Loucy (cell line): ENCODE measurements at regions not wholly inside any gene's neighbourhood (a gene's known extent, or its start where the extent isn't known, plus 50 kb on each side); places are given as distances from the start of the nearest gene placed in this dataset.

Experiments used
- H2AFZ ChIP-seq: fragments of 200-600 bp; sonication (generic); 2 replicates; pipeline ENCODE4 v1.6.0; 2016; ENCODE audit warnings: antibody characterized with exemption, mild to moderate bottlenecking, low read length, moderate library complexity
- H3F3A ChIP-seq: fragments of 200-600 bp; 2 replicates; pipeline ENCODE4 v1.6.0; 2016; ENCODE audit warnings: antibody characterized with exemption, low read depth, mild to moderate bottlenecking
- H3K27me3 ChIP-seq: fragments of 200-600 bp; sonication (generic); 2 replicates; pipeline ENCODE4 v1.6.1; 2014; ENCODE audit warnings: low read length, mild to moderate bottlenecking; ENCODE audit not compliant: insufficient read depth, poor library complexity, severe bottlenecking
- H3K36me3 ChIP-seq: fragments of 200-600 bp; sonication (generic); 2 replicates; pipeline ENCODE4 v1.6.1; 2016; ENCODE audit warnings: low read length; ENCODE audit not compliant: insufficient read depth
- H3K4me1 ChIP-seq: fragments of 200-600 bp; sonication (generic); 2 replicates; pipeline ENCODE4 v1.5.1; 2014; ENCODE audit warnings: low read length, mild to moderate bottlenecking; ENCODE audit not compliant: insufficient read depth, poor library complexity, severe bottlenecking
- H3K4me2 ChIP-seq: fragments of 200-600 bp; sonication (generic); 2 replicates; pipeline ENCODE4 v1.6.0; 2014; ENCODE audit warnings: antibody characterized with exemption, low read length, low read depth, mild to moderate bottlenecking; ENCODE audit not compliant: poor library complexity, severe bottlenecking
- H3K4me3 ChIP-seq: fragments of 200-600 bp; sonication (generic); 2 replicates; pipeline ENCODE4 v1.5.1; 2014; ENCODE audit warnings: low read length, mild to moderate bottlenecking, mixed read lengths; ENCODE audit not compliant: poor library complexity, severe bottlenecking
- H3K79me2 ChIP-seq: fragments of 200-600 bp; sonication (generic); 2 replicates; pipeline ENCODE4 v1.6.1; 2014; ENCODE audit warnings: low read length; ENCODE audit not compliant: insufficient read depth
- H3K9ac ChIP-seq: fragments of 200-600 bp; sonication (generic); 2 replicates; pipeline ENCODE4 v1.6.0; 2014; ENCODE audit warnings: mild to moderate bottlenecking, low read depth, low read length, moderate library complexity; ENCODE audit not compliant: poor library complexity, severe bottlenecking
- H3K9me2 ChIP-seq: fragments of 200-600 bp; sonication (generic); replicated peaks from 2 replicates; pipeline ENCODE4 v1.6.1; 2016; ENCODE audit warnings: low read depth, low read length, mixed read lengths
- H3K9me3 ChIP-seq: fragments of 200-600 bp; sonication (generic); 2 replicates; pipeline ENCODE4 v1.6.1; 2014; ENCODE audit warnings: mild to moderate bottlenecking, antibody characterized with exemption, low read length, low read depth; ENCODE audit not compliant: insufficient read depth
- H4K20me1 ChIP-seq: fragments of 200-600 bp; sonication (generic); 2 replicates; pipeline ENCODE4 v1.6.0; 2014; ENCODE audit warnings: antibody characterized with exemption, low read length, mild to moderate bottlenecking; ENCODE audit not compliant: insufficient read depth, poor library complexity, severe bottlenecking
- EZH2phosphoT487 ChIP-seq: fragments of 200-600 bp; IDR thresholded peaks from 2 replicates; pipeline ENCODE4 v1.6.1; 2018; ENCODE audit warnings: antibody characterized with exemption, mild to moderate bottlenecking, moderate library complexity, borderline replicate concordance
- TF ChIP-seq, protein P1 (sequence below): fragments of 200-600 bp; sonication (generic); conservative IDR thresholded peaks from 2 replicates; pipeline ENCODE4 v1.5.1; 2014; ENCODE audit warnings: mild to moderate bottlenecking, antibody characterized with exemption, low read length

DNA sequence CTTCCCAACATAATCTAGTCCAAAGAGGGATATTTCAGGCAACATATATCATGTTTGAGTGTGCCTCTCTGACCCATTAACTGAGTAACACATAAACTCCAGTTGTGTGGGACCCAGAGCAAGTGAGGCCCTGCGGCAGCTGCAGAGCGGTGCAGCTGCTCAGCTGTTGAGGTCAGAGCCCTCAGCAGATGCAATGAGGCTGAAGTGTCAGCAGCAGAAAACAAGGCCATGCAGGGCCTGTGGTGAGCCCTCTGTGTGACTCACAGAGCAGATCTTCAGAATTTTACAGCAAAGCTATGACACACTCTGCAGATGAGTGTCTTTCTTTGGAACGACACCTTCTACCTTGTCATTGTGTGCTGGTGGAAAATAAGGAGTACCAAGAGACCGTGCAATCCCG lies 168.5 kb downstream of the CBLN2 start:
- H3K79me2 ChIP-seq = no peaks in the 10 kb centered on the region
- no peak overlapping the region for H2AFZ ChIP-seq
- H3K4me1 ChIP-seq = no peaks in the 10 kb centered on the region
- no peak overlapping the region for H3K4me3 ChIP-seq
- no peaks in the 10 kb centered on the region for H3F3A ChIP-seq
- H3K27me3 ChIP-seq = no peaks in the 10 kb centered on the region
- no peaks in the 10 kb centered on the region for H3K36me3 ChIP-seq
- H4K20me1 ChIP-seq = no peaks in the 10 kb centered on the region
- no peak for TF ChIP-seq EZH2phosphoT487
- TF ChIP-seq, protein P1, sequence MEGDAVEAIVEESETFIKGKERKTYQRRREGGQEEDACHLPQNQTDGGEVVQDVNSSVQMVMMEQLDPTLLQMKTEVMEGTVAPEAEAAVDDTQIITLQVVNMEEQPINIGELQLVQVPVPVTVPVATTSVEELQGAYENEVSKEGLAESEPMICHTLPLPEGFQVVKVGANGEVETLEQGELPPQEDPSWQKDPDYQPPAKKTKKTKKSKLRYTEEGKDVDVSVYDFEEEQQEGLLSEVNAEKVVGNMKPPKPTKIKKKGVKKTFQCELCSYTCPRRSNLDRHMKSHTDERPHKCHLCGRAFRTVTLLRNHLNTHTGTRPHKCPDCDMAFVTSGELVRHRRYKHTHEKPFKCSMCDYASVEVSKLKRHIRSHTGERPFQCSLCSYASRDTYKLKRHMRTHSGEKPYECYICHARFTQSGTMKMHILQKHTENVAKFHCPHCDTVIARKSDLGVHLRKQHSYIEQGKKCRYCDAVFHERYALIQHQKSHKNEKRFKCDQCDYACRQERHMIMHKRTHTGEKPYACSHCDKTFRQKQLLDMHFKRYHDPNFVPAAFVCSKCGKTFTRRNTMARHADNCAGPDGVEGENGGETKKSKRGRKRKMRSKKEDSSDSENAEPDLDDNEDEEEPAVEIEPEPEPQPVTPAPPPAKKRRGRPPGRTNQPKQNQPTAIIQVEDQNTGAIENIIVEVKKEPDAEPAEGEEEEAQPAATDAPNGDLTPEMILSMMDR = no peak
- H3K9me3 ChIP-seq = peaks cover under 1% of the 10 kb centered on the region; the same call in 1 of the 2 replicates
- no peaks in the 10 kb centered on the region for H3K9me2 ChIP-seq
- H3K4me2 ChIP-seq = no peak overlapping the region
- no peak overlapping the region for H3K9ac ChIP-seq

DNA sequence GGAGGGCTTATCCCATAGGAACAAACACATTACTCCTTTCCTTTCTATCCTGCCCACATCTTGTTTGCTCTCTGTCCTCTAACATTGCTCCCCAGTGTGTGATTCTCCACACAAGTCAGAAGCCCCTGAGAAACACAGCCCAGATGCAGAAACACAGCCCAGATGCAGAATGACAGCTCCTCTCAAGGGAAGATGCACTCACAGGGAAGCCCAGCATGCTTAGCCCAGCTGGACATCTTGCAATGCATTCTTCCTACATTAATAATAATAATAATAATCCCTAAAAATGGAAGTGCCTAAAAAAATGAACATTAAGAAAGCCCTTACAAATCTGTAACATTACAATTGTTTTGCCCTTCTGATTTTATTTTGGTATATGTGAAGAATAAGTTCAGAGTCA lies 172.1 kb downstream of the CBLN2 start:
- TF ChIP-seq, protein P1 = no peak
- no peak for TF ChIP-seq EZH2phosphoT487

DNA sequence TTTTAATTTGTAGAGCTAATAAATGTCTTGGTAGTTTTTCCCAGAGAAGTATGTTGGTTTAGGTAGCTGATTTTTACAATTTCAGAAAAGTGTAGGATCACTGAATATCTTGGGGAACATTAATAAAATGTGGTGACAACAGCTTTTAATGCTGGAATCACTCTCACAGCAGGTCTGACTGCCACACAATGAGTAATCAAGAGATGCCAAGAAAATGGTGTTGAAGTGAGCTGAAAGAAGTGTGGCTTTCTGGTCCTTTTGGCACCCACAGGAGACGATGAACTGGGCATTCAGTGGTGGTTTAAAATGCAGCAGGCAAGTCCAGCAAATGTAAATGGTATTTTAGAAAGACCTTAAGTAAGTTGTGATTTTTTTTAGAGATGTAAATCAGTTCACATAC lies 175.8 kb downstream of the CBLN2 start:
- Histone ChIP-seq H3K4me2 (no peak overlapping the region), H4K20me1 (no peaks in the 10 kb centered on the region), H3K27me3 (no peaks in the 10 kb centered on the region), H3F3A (no peaks in the 10 kb centered on the region), H3K4me3 (no peak overlapping the region), H3K9me2 (no peaks in the 10 kb centered on the region), H3K4me1 (no peaks in the 10 kb centered on the region), H3K9ac (no peak overlapping the region), H3K79me2 (no peaks in the 10 kb centered on the region), H3K36me3 (no peaks in the 10 kb centered on the region), H3K9me3 (peaks cover 5% of the 10 kb centered on the region; the same call in 1 of the 2 replicates), H2AFZ (no peak overlapping the region)
- TF ChIP-seq, protein P1 = no peak
- TF ChIP-seq EZH2phosphoT487 = no peak

More for the DNA sequence above, 172.1 kb downstream of the CBLN2 start:
- Histone ChIP-seq H3K79me2 (no peaks in the 10 kb centered on the region), H3K9ac (no peak overlapping the region), H3K4me1 (no peaks in the 10 kb centered on the region), H3K36me3 (no peaks in the 10 kb centered on the region), H3K9me3 (peaks cover 5% of the 10 kb centered on the region; the same call in 1 of the 2 replicates), H3K9me2 (no peaks in the 10 kb centered on the region), H3K27me3 (no peaks in the 10 kb centered on the region), H4K20me1 (no peaks in the 10 kb centered on the region), H3F3A (no peaks in the 10 kb centered on the region), H3K4me2 (no peak overlapping the region), H3K4me3 (no peak overlapping the region), H2AFZ (no peak overlapping the region)
